SK-N-SH (cell line): ENCODE measurements at regions not wholly inside any gene's neighbourhood (a gene's known extent, or its start where the extent isn't known, plus 50 kb on each side); places are given as distances from the start of the nearest gene placed in this dataset.

ENCODE experiments used
- CTCF ChIA-PET: fragments of 300-600, 350-600 bp; formaldehyde crosslinking; extraction: SDS; loops from one replicate; lab custom pipeline; 2021; lab: Yijun Ruan, JAX
- POLR2A ChIA-PET: fragments of 350-600 bp; sonication (Branson Sonifier 250); formaldehyde crosslinking; extraction: SDS; loops from one replicate; lab custom pipeline; 2020; ENCODE audit warnings: antibody characterized with exemption, inconsistent platforms; lab: Yijun Ruan, JAX
- DNase-seq: peaks from one replicate; pipeline ENCODE4 v3.0.0; 2012
- H2AFZ ChIP-seq: fragments of 200-600 bp; sonication (generic); 2 replicates; pipeline ENCODE4 v1.8.1; 2016; ENCODE audit warnings: antibody characterized with exemption, mild to moderate bottlenecking, low read depth
- H3F3A ChIP-seq: fragments of 200-600 bp; sonication (generic); replicated peaks from 2 replicates; pipeline ENCODE3; 2016; ENCODE audit warnings: antibody characterized with exemption, mild to moderate bottlenecking; ENCODE audit not compliant: insufficient read depth
- H3K27ac ChIP-seq, 2 experiments: fragments of 200-500 bp in 1 of 2; fragments of 200-600 bp in 1 of 2; sonication (Bioruptor generic) in 1 of 2; sonication (generic), shearing (Covaris generic) in 1 of 2; 2 replicates each; pipeline versions ENCODE4 v1.5.1 to v1.6.1; 2014 to 2016; ENCODE audit warnings: low read depth in 2 of 2, inconsistent platforms in 1 of 2, low read length in 1 of 2, mild to moderate bottlenecking in 1 of 2, mixed read lengths in 1 of 2
- H3K27me3 ChIP-seq: fragments of 200-600 bp; sonication (generic), shearing (Covaris generic); 2 replicates; pipeline ENCODE4 v1.6.1; 2016; ENCODE audit warnings: mixed run types; ENCODE audit not compliant: insufficient read depth
- H3K36me3 ChIP-seq, 2 experiments: fragments of 200-500 bp in 1 of 2; fragments of 200-600 bp in 1 of 2; sonication (Bioruptor generic) in 1 of 2; sonication (generic) in 1 of 2; replicated peaks in 1 of 2; 2 replicates each; pipeline versions ENCODE3 to v1.5.1; 2014 to 2016; ENCODE audit warnings: low read length in 1 of 2, mild to moderate bottlenecking in 1 of 2; ENCODE audit not compliant: insufficient read depth in 2 of 2, control insufficient read depth in 1 of 2
- H3K4me1 ChIP-seq, 2 experiments: fragments of 200-500 bp in 1 of 2; fragments of 200-600 bp in 1 of 2; sonication (Bioruptor generic) in 1 of 2; sonication (generic), shearing (Covaris generic) in 1 of 2; 2 replicates each; pipeline versions ENCODE4 v1.5.1 to v1.6.1; 2014 to 2016; ENCODE audit warnings: low read depth in 1 of 2, low read length in 1 of 2, mixed run types in 1 of 2; ENCODE audit not compliant: insufficient read depth in 2 of 2, control insufficient read depth in 1 of 2
- H3K4me2 ChIP-seq: fragments of 200-600 bp; sonication (generic), shearing (Covaris generic); 2 replicates; pipeline ENCODE4 v1.6.1; 2017; ENCODE audit warnings: mixed run types
- H3K4me3 ChIP-seq, 2 experiments: fragments of 200-500 bp in 1 of 2; fragments of 200-600 bp in 1 of 2; sonication (Bioruptor generic) in 1 of 2; sonication (generic), shearing (Covaris generic) in 1 of 2; 2 replicates each; pipeline versions ENCODE4 v1.5.1 to v1.8.1; 2014 to 2016; ENCODE audit warnings: low read depth in 2 of 2, inconsistent platforms in 1 of 2, low read length in 1 of 2, mild to moderate bottlenecking in 1 of 2, mixed read lengths in 1 of 2, moderate library complexity in 1 of 2
- H3K79me2 ChIP-seq: fragments of 200-600 bp; sonication (generic); 2 replicates; pipeline ENCODE4 v1.8.1; 2017; ENCODE audit warnings: mild to moderate bottlenecking; ENCODE audit not compliant: insufficient read depth
- H3K9ac ChIP-seq: fragments of 200-600 bp; sonication (generic); 2 replicates; pipeline ENCODE4 v1.6.1; 2017; ENCODE audit warnings: mixed run types
- H3K9me2 ChIP-seq: fragments of 200-600 bp; sonication (generic); 2 replicates; pipeline ENCODE4 v1.6.1; 2017; ENCODE audit warnings: mixed run types
- H3K9me3 ChIP-seq: fragments of 200-600 bp; sonication (generic); 2 replicates; pipeline ENCODE4 v1.6.1; 2017; ENCODE audit warnings: mixed run types, mild to moderate bottlenecking, moderate library complexity
- H4K20me1 ChIP-seq: fragments of 200-600 bp; sonication (generic); 2 replicates; pipeline ENCODE4 v1.6.1; 2017; ENCODE audit warnings: mild to moderate bottlenecking, mixed run types; ENCODE audit not compliant: insufficient read depth
- CHD2 ChIP-seq: fragments of 150-350 bp; IDR thresholded peaks from 2 replicates; pipeline ENCODE4 v1.6.1; 2018; ENCODE audit warnings: low read length; ENCODE audit not compliant: partially characterized antibody
- ELF1 ChIP-seq: IDR thresholded peaks from 2 replicates; pipeline ENCODE4 v1.4.0; 2012
- FOSL2 ChIP-seq: IDR thresholded peaks from 2 replicates; pipeline ENCODE4 v1.4.0; 2012; ENCODE audit warnings: low read depth, mild to moderate bottlenecking, moderate library complexity, borderline replicate concordance
- FOXJ3 ChIP-seq: sonication (generic); formaldehyde crosslinking; IDR thresholded peaks from 2 replicates; pipeline ENCODE4 v1.5.1; 2020; ENCODE audit warnings: mild to moderate bottlenecking, missing genetic modification reagents
- GATA2 ChIP-seq: sonication (generic); formaldehyde crosslinking; IDR thresholded peaks from 2 replicates; pipeline ENCODE4 v1.5.0; 2020; ENCODE audit warnings: mild to moderate bottlenecking, missing genetic modification reagents
- JUND ChIP-seq: IDR thresholded peaks from 2 replicates; pipeline ENCODE4 v1.4.0; 2012
- MEF2A ChIP-seq: IDR thresholded peaks from 2 replicates; pipeline ENCODE4 v1.4.0; 2012; ENCODE audit warnings: low read depth, borderline replicate concordance
- NFIC ChIP-seq: IDR thresholded peaks from 2 replicates; pipeline ENCODE4 v1.4.0; 2012; ENCODE audit warnings: borderline replicate concordance
- NRF1 ChIP-seq: IDR thresholded peaks from 2 replicates; pipeline ENCODE4 v1.6.1; 2012; ENCODE audit warnings: low read depth, mild to moderate bottlenecking, low read length
- RCOR1 ChIP-seq: fragments of 150-350 bp; IDR thresholded peaks from 2 replicates; pipeline ENCODE4 v1.6.1; 2017; ENCODE audit warnings: antibody characterized with exemption, low read length
- RFX5 ChIP-seq: IDR thresholded peaks from 2 replicates; pipeline ENCODE4 v1.6.1; 2012; ENCODE audit warnings: mild to moderate bottlenecking, improper control_type of control experiment, low read length
- SMC3 ChIP-seq: IDR thresholded peaks from 2 replicates; pipeline ENCODE4 v1.6.1; 2012; ENCODE audit warnings: low read depth, low read length, improper control_type of control experiment
- TCF12 ChIP-seq: IDR thresholded peaks from 2 replicates; pipeline ENCODE4 v1.4.0; 2012
- WGBS: methylation state at CpG from one replicate; pipeline ENCODE4 v1.1.6; 2017; ENCODE audit warnings: low lambda C conversion rate; 5-methylcytosine and 5-hydroxymethylcytosine counted together
- TF ChIP-seq, protein P1 (sequence below): fragments of 200-600 bp; sonication (generic); IDR thresholded peaks from 2 replicates; pipeline ENCODE4 v1.6.1; 2017; ENCODE audit warnings: antibody characterized with exemption, mild to moderate bottlenecking, moderate library complexity
- TF ChIP-seq, protein P2 (sequence below): IDR thresholded peaks from 2 replicates; pipeline ENCODE4 v1.4.0; 2012; ENCODE audit warnings: low read depth
- TF ChIP-seq, protein P3 (sequence below): IDR thresholded peaks from 2 replicates; pipeline ENCODE4; 2012
- TF ChIP-seq, protein P4 (sequence below): IDR thresholded peaks from 2 replicates; pipeline ENCODE4 v1.6.1; 2012; ENCODE audit warnings: mild to moderate bottlenecking, low read depth, low read length, moderate library complexity

DNA sequence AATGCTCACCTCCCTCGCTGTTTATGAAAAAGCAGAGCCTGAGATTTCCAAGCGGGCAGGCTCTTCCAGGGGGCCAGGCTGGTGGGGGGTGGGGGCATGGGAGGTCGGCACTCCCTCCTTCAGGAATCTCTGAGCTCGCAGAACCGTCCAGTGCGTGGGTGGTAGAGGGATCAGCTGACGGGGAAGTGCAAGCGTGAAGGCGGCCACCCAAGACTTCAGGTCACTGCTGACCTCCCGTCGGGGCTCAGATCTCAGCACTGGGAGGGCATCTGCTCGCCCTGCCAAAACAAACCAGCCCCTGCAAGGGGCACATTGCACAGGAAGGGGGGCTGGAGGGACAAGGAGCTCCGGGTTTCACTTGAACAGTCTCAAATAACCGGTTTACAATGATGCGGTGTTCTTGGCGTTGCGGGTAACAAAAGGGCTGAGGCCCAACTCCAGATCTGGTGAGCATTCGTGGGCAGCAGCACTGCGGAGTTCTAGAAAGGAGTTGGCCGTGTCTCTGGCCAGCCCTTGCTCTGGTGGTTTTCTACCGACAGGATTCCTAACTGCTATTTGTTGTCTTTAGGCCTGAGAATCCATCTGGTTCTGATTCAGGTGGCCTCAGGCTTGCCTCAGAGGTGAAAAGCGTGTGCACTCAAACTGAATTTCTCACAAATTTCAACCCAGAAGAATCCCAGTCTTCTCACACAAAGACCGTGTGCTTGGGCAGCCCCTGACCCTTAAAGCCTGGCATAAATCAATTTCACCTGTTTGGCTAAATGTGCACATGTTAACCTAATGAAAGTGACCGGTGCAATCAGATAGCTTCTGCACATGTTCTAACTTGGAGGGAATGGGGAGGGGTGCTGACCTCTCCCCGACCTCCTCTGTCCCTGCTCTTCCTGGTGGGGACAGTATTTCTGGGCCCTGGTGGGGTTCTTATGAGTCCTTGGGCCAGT, 191.6 kb downstream of the MYLK4 start:
- H3K27me3 ChIP-seq: no peaks in the 10 kb centered on the region; the same call in 1 of the 2 replicates
- no peak overlapping the region for H3K9ac ChIP-seq
- H3K4me2 ChIP-seq: no peak overlapping the region
- POLR2A ChIA-PET: no interaction called here
- CTCF ChIA-PET: no interaction called here
- no peaks in the 10 kb centered on the region for H3K36me3 ChIP-seq
- H3F3A ChIP-seq: no peaks in the 10 kb centered on the region
- H4K20me1 ChIP-seq: no peaks in the 10 kb centered on the region
- no peak overlapping the region for H2AFZ ChIP-seq
- DNase-seq: no peak
- H3K27ac ChIP-seq: no peak overlapping the region
- TF ChIP-seq, protein P1, sequence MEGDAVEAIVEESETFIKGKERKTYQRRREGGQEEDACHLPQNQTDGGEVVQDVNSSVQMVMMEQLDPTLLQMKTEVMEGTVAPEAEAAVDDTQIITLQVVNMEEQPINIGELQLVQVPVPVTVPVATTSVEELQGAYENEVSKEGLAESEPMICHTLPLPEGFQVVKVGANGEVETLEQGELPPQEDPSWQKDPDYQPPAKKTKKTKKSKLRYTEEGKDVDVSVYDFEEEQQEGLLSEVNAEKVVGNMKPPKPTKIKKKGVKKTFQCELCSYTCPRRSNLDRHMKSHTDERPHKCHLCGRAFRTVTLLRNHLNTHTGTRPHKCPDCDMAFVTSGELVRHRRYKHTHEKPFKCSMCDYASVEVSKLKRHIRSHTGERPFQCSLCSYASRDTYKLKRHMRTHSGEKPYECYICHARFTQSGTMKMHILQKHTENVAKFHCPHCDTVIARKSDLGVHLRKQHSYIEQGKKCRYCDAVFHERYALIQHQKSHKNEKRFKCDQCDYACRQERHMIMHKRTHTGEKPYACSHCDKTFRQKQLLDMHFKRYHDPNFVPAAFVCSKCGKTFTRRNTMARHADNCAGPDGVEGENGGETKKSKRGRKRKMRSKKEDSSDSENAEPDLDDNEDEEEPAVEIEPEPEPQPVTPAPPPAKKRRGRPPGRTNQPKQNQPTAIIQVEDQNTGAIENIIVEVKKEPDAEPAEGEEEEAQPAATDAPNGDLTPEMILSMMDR: no peak
- TF ChIP-seq ELF1 (no peak), RCOR1 (no peak), FOXJ3 (CRISPR knock-in tag) (no peak), SMC3 (no peak), NRF1 (no peak), TCF12 (no peak), CHD2 (no peak), MEF2A (no peak), GATA2 (CRISPR knock-in tag) (no peak), JUND (no peak), RFX5 (no peak), FOSL2 (no peak), NFIC (no peak)
- TF ChIP-seq, protein P2, sequence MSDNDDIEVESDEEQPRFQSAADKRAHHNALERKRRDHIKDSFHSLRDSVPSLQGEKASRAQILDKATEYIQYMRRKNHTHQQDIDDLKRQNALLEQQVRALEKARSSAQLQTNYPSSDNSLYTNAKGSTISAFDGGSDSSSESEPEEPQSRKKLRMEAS: no peak
- TF ChIP-seq, protein P3, sequence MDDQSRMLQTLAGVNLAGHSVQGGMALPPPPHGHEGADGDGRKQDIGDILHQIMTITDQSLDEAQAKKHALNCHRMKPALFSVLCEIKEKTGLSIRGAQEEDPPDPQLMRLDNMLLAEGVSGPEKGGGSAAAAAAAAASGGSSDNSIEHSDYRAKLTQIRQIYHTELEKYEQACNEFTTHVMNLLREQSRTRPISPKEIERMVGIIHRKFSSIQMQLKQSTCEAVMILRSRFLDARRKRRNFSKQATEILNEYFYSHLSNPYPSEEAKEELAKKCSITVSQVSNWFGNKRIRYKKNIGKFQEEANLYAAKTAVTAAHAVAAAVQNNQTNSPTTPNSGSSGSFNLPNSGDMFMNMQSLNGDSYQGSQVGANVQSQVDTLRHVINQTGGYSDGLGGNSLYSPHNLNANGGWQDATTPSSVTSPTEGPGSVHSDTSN: no peak
- TF ChIP-seq, protein P4, sequence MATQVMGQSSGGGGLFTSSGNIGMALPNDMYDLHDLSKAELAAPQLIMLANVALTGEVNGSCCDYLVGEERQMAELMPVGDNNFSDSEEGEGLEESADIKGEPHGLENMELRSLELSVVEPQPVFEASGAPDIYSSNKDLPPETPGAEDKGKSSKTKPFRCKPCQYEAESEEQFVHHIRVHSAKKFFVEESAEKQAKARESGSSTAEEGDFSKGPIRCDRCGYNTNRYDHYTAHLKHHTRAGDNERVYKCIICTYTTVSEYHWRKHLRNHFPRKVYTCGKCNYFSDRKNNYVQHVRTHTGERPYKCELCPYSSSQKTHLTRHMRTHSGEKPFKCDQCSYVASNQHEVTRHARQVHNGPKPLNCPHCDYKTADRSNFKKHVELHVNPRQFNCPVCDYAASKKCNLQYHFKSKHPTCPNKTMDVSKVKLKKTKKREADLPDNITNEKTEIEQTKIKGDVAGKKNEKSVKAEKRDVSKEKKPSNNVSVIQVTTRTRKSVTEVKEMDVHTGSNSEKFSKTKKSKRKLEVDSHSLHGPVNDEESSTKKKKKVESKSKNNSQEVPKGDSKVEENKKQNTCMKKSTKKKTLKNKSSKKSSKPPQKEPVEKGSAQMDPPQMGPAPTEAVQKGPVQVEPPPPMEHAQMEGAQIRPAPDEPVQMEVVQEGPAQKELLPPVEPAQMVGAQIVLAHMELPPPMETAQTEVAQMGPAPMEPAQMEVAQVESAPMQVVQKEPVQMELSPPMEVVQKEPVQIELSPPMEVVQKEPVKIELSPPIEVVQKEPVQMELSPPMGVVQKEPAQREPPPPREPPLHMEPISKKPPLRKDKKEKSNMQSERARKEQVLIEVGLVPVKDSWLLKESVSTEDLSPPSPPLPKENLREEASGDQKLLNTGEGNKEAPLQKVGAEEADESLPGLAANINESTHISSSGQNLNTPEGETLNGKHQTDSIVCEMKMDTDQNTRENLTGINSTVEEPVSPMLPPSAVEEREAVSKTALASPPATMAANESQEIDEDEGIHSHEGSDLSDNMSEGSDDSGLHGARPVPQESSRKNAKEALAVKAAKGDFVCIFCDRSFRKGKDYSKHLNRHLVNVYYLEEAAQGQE: no peak
- TF ChIP-seq, all 33 proteins: peak for 0
- Histone ChIP-seq H3K4me3 (no peak overlapping the region), H3K9me3 (no peaks in the 10 kb centered on the region), H3K4me1 (peaks cover 0 to 17% of the 10 kb centered on the region in 2 experiments; a peak in 1 of 4 replicates), H3K79me2 (no peaks in the 10 kb centered on the region), H3K9me2 (no peaks in the 10 kb centered on the region)
- WGBS: 54% methylated on average over 20 of the region's 25 CpGs
